Uterus (tissue), 2 donors: ENCODE measurements at regions not wholly inside any gene's neighbourhood (a gene's known extent, or its start where the extent isn't known, plus 50 kb on each side); places are given as distances from the start of the nearest gene placed in this dataset.

Source experiments
- POLR2A ChIP-seq, 2 donors: fragments of 450-650 bp; IDR thresholded peaks; one replicate each; pipeline ENCODE4 v1.6.1; 2016; ENCODE audit warnings: antibody characterized with exemption in 2 of 2, mild to moderate bottlenecking in 1 of 2, moderate library complexity in 1 of 2
- TF ChIP-seq, protein P1 (sequence below), 4 experiments: fragments of 200-600 bp in 2 of 4; fragments of 450-650 bp in 2 of 4; sonication (generic) in 2 of 4; IDR thresholded peaks; one replicate each; pipeline ENCODE4 v1.5.1; 2016 to 2019; ENCODE audit warnings: antibody characterized with exemption in 4 of 4, mild to moderate bottlenecking in 2 of 4, moderate library complexity in 1 of 4

- TF ChIP-seq, protein P1, sequence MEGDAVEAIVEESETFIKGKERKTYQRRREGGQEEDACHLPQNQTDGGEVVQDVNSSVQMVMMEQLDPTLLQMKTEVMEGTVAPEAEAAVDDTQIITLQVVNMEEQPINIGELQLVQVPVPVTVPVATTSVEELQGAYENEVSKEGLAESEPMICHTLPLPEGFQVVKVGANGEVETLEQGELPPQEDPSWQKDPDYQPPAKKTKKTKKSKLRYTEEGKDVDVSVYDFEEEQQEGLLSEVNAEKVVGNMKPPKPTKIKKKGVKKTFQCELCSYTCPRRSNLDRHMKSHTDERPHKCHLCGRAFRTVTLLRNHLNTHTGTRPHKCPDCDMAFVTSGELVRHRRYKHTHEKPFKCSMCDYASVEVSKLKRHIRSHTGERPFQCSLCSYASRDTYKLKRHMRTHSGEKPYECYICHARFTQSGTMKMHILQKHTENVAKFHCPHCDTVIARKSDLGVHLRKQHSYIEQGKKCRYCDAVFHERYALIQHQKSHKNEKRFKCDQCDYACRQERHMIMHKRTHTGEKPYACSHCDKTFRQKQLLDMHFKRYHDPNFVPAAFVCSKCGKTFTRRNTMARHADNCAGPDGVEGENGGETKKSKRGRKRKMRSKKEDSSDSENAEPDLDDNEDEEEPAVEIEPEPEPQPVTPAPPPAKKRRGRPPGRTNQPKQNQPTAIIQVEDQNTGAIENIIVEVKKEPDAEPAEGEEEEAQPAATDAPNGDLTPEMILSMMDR (IDR thresholded peaks at IDR 0.05), result no peak
- no peak for TF ChIP-seq POLR2A (IDR thresholded peaks at IDR 0.05)
Observed at GRCh38 chr3:118802325-118803095, 232.1 kb downstream of the IGSF11 start.
